Hepatocyte (in vitro differentiated cells): ENCODE measurements at regions not wholly inside any gene's neighbourhood (a gene's known extent, or its start where the extent isn't known, plus 50 kb on each side); places are given as distances from the start of the nearest gene placed in this dataset.

ENCODE experiments used
- DNase-seq: peaks from one replicate; pipeline ENCODE4 v3.0.0-alpha.2; 2016; ENCODE audit warnings: low spot score
- H2AFZ ChIP-seq: fragments of 200-600 bp; sonication (generic); 2 replicates; pipeline ENCODE4 v1.6.0; 2016; ENCODE audit warnings: antibody characterized with exemption, mild to moderate bottlenecking
- H3K27ac ChIP-seq: fragments of 200-600 bp; sonication (generic); 2 replicates; pipeline ENCODE4 v1.5.1; 2016; ENCODE audit warnings: mild to moderate bottlenecking
- H3K27me3 ChIP-seq: fragments of 200-600 bp; sonication (generic); 2 replicates; pipeline ENCODE4 v1.6.1; 2016
- H3K36me3 ChIP-seq: fragments of 200-600 bp; sonication (generic); replicated peaks from 2 replicates; pipeline ENCODE4 v1.5.1; 2016; ENCODE audit warnings: low read depth; ENCODE audit not compliant: insufficient read depth
- H3K4me1 ChIP-seq: fragments of 200-600 bp; sonication (generic); 2 replicates; pipeline ENCODE4 v1.5.1; 2016; ENCODE audit warnings: mild to moderate bottlenecking, moderate library complexity; ENCODE audit not compliant: insufficient read depth
- H3K4me2 ChIP-seq: fragments of 200-600 bp; sonication (generic); 2 replicates; pipeline ENCODE4 v1.6.0; 2016
- H3K4me3 ChIP-seq: fragments of 200-600 bp; sonication (generic); 2 replicates; pipeline ENCODE4 v1.5.1; 2016; ENCODE audit warnings: mild to moderate bottlenecking
- H3K79me2 ChIP-seq: fragments of 200-600 bp; sonication (generic); 2 replicates; pipeline ENCODE4 v1.6.0; 2017; ENCODE audit warnings: mild to moderate bottlenecking
- H3K9me2 ChIP-seq: fragments of 200-600 bp; sonication (generic); replicated peaks from 2 replicates; pipeline ENCODE4 v1.6.0; 2017; ENCODE audit warnings: mild to moderate bottlenecking; ENCODE audit not compliant: insufficient read depth
- H3K9me3 ChIP-seq: fragments of 200-600 bp; sonication (generic); 2 replicates; pipeline ENCODE4 v1.5.1; 2016; ENCODE audit warnings: low read depth, mild to moderate bottlenecking
- H4K20me1 ChIP-seq: fragments of 200-600 bp; sonication (generic); 2 replicates; pipeline ENCODE4 v1.6.0; 2016; ENCODE audit warnings: mild to moderate bottlenecking; ENCODE audit not compliant: insufficient read depth, poor library complexity, severe bottlenecking
- EZH2 ChIP-seq: fragments of 200-600 bp; sonication (generic); IDR thresholded peaks from 2 replicates; pipeline ENCODE4 v1.6.1; 2016; ENCODE audit warnings: antibody characterized with exemption, mild to moderate bottlenecking, borderline replicate concordance
- EZH2phosphoT487 ChIP-seq: fragments of 200-600 bp; sonication (generic); IDR thresholded peaks from one replicate; pipeline ENCODE4 v1.6.1; 2018; ENCODE audit warnings: antibody characterized with exemption, mild to moderate bottlenecking, low read depth, moderate library complexity; ENCODE audit not compliant: unreplicated experiment, severe bottlenecking
- WGBS: methylation state at CpG from one replicate; pipeline ENCODE4 v1.1.6; 2016; ENCODE audit warnings: low lambda C conversion rate; ENCODE audit errors: missing lambda C conversion rate; 5-methylcytosine and 5-hydroxymethylcytosine counted together
- TF ChIP-seq, protein P1 (sequence below): fragments of 200-600 bp; sonication (generic); IDR thresholded peaks from 2 replicates; pipeline ENCODE4 v1.5.1; 2016; ENCODE audit warnings: antibody characterized with exemption, mild to moderate bottlenecking; ENCODE audit not compliant: poor library complexity

DNA sequence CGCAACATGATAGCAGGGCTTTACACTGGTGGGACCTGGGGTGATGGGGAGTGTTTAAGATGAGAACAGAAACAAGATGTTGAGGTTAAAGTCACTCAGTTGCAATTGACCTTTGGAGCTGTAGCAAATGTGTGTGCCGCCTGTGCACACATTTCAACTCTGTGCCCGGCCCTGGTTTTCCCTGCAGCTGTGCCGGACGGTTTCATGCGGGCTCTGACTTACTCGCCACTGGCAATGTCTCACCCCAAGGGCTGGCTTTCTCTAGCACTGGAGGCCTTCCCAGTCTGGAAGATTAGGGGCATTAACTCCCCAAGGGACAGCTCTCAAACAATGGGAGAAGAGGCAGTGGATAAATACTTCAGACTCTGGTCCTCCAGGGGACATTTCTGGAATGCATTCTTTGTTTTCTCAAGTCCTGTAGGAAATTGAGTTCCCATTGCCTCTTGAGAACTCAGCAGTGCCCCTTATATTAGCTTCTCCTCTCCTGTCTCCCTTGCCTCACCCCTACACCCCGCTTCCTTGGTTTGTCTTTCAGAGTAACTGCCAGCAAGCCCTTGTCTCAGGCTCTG, 152.5 kb downstream of the EDEM1 start:
- Histone ChIP-seq H3K4me3 (no peak overlapping the region), H2AFZ (peak overlapping the region; percentile 71), H3K9me3 (no peaks in the 10 kb centered on the region), H3K27me3 (no peaks in the 10 kb centered on the region), H3K36me3 (no peaks in the 10 kb centered on the region), H3K4me2 (no peak overlapping the region), H4K20me1 (no peaks in the 10 kb centered on the region), H3K4me1 (peaks cover 12% of the 10 kb centered on the region), H3K79me2 (no peaks in the 10 kb centered on the region), H3K9me2 (no peaks in the 10 kb centered on the region), H3K27ac (peak overlapping the region; percentile 63)
- 64% methylated on average over 8 of the region's 8 CpGs for WGBS
- DNase-seq, result peak; percentile 43
- no peak for TF ChIP-seq EZH2
- TF ChIP-seq, protein P1, sequence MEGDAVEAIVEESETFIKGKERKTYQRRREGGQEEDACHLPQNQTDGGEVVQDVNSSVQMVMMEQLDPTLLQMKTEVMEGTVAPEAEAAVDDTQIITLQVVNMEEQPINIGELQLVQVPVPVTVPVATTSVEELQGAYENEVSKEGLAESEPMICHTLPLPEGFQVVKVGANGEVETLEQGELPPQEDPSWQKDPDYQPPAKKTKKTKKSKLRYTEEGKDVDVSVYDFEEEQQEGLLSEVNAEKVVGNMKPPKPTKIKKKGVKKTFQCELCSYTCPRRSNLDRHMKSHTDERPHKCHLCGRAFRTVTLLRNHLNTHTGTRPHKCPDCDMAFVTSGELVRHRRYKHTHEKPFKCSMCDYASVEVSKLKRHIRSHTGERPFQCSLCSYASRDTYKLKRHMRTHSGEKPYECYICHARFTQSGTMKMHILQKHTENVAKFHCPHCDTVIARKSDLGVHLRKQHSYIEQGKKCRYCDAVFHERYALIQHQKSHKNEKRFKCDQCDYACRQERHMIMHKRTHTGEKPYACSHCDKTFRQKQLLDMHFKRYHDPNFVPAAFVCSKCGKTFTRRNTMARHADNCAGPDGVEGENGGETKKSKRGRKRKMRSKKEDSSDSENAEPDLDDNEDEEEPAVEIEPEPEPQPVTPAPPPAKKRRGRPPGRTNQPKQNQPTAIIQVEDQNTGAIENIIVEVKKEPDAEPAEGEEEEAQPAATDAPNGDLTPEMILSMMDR, result no peak
- no peak for TF ChIP-seq EZH2phosphoT487

DNA sequence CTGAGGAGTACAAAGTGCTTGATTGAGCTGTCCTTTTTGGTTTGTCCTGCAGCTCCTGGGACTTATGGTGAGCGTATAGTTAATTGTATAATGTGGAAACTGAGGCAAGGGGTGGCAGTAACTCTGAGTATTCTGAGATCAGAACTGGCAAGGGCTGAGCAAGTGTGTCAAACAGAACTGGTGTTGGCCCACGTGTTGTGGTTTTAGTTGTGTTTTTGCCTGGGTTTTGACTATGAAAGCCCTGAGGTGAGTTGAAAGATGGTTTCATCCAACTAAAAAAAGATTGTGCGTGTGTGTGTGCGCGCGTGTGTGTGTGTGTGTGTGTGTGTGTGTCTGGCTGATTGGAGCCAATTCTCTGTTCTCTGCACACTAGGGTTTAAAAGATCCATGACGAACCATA, 154.1 kb downstream of the EDEM1 start:
- H3K9me2 ChIP-seq, result no peaks in the 10 kb centered on the region
- H3K36me3 ChIP-seq, result no peaks in the 10 kb centered on the region
- no peak overlapping the region for H3K27ac ChIP-seq
- no peak overlapping the region for H2AFZ ChIP-seq
- no peaks in the 10 kb centered on the region for H3K27me3 ChIP-seq
- H3K4me1 ChIP-seq, result peaks cover 12% of the 10 kb centered on the region
- 85% methylated on average over 7 of the region's 7 CpGs for WGBS
- no peak for TF ChIP-seq EZH2phosphoT487
- TF ChIP-seq EZH2, result no peak
- TF ChIP-seq, protein P1, result no peak
- H3K9me3 ChIP-seq, result no peaks in the 10 kb centered on the region
- H3K4me2 ChIP-seq, result no peak overlapping the region
- no peak for DNase-seq
- H3K4me3 ChIP-seq, result no peak overlapping the region
- no peaks in the 10 kb centered on the region for H3K79me2 ChIP-seq
- H4K20me1 ChIP-seq, result no peaks in the 10 kb centered on the region

- no peaks in the 10 kb centered on the region for H4K20me1 ChIP-seq
- H3K27me3 ChIP-seq, result no peaks in the 10 kb centered on the region
- H3K4me2 ChIP-seq, result no peak overlapping the region
- H3K9me2 ChIP-seq, result no peaks in the 10 kb centered on the region
- no peaks in the 10 kb centered on the region for H3K9me3 ChIP-seq
- H2AFZ ChIP-seq, result no peak overlapping the region
- H3K79me2 ChIP-seq, result no peaks in the 10 kb centered on the region
- no peak overlapping the region for H3K4me3 ChIP-seq
- H3K4me1 ChIP-seq, result peaks cover 12% of the 10 kb centered on the region
- H3K27ac ChIP-seq, result no peak overlapping the region
- no peak for DNase-seq
- 79% methylated on average over 2 of the region's 2 CpGs for WGBS
- H3K36me3 ChIP-seq, result no peaks in the 10 kb centered on the region
- TF ChIP-seq EZH2phosphoT487 (no peak), EZH2 (no peak)
- TF ChIP-seq, protein P1, result no peak
Measured at GRCh38 chr3:5343459-5343858, 156.0 kb downstream of the EDEM1 start.
